SHP77 treated with DMSO at 0.1 percent for 48 hours (cell line): ENCODE measurements at regions not wholly inside any gene's neighbourhood (a gene's known extent, or its start where the extent isn't known, plus 50 kb on each side); places are given as distances from the start of the nearest gene placed in this dataset.

Experiments used
- DNase-seq: peaks from one replicate; lab custom pipeline; 2025; lab: John Stamatoyannopoulos, UW

- no peak for DNase-seq
Measured at GRCh38 chr13:74043237-74043636, 91.0 kb downstream of the KLF12 start.

- DNase-seq: no peak
Measured at GRCh38 chr13:74040200-74040599, 94.0 kb downstream of the KLF12 start.

- no peak for DNase-seq
Measured at GRCh38 chr13:74039667-74040066, 94.5 kb downstream of the KLF12 start.

- DNase-seq: no peak
Measured at GRCh38 chr13:74039154-74039553, 95.0 kb downstream of the KLF12 start.

- DNase-seq: no peak
Measured at GRCh38 chr13:74037762-74038161, 96.4 kb downstream of the KLF12 start.

- no peak for DNase-seq
Measured at GRCh38 chr13:74036373-74036772, 97.8 kb downstream of the KLF12 start.

GRCh38 chr13:74035896-74036295, 98.3 kb downstream of the KLF12 start:
- DNase-seq: no peak

- DNase-seq: no peak
Measured at GRCh38 chr13:74032325-74032724, 101.9 kb downstream of the KLF12 start.

GRCh38 chr13:74027161-74027779, 106.9 kb downstream of the KLF12 start:
- DNase-seq: no peak

GRCh38 chr13:74026753-74027152, 107.5 kb downstream of the KLF12 start:
- no peak for DNase-seq

- no peak for DNase-seq
Measured at GRCh38 chr13:74025369-74025768, 108.8 kb downstream of the KLF12 start.

- no peak for DNase-seq
Measured at GRCh38 chr13:74024856-74025255, 109.3 kb downstream of the KLF12 start.

GRCh38 chr13:74024314-74024713, 109.9 kb downstream of the KLF12 start:
- no peak for DNase-seq

GRCh38 chr13:74023484-74023883, 110.7 kb downstream of the KLF12 start:
- no peak for DNase-seq

- DNase-seq: no peak
Measured at GRCh38 chr13:74021505-74021904, 112.7 kb downstream of the KLF12 start.

- DNase-seq: no peak
Measured at GRCh38 chr13:74018062-74018431, 116.2 kb downstream of the KLF12 start.

GRCh38 chr13:74017301-74018061, 116.7 kb downstream of the KLF12 start:
- no peak for DNase-seq

GRCh38 chr13:74015137-74015536, 119.1 kb downstream of the KLF12 start:
- DNase-seq: no peak

- no peak for DNase-seq
Measured at GRCh38 chr13:74009100-74009668, 125.0 kb downstream of the KLF12 start.

- DNase-seq: no peak
Measured at GRCh38 chr13:74006666-74007065, 127.5 kb downstream of the KLF12 start.

- peak; percentile 48 for DNase-seq
Measured at GRCh38 chr13:74005320-74006157, 128.7 kb downstream of the KLF12 start.

- DNase-seq: no peak
Measured at GRCh38 chr13:74004109-74004508, 130.1 kb downstream of the KLF12 start.

GRCh38 chr13:74003374-74003773, 130.8 kb downstream of the KLF12 start:
- no peak for DNase-seq
